WTC11 (cell line): ENCODE measurements at regions not wholly inside any gene's neighbourhood (a gene's known extent, or its start where the extent isn't known, plus 50 kb on each side); places are given as distances from the start of the nearest gene placed in this dataset.

Experiments used
- ATAC-seq: fragments of 200-7000 bp; cut with Tn5 transposase; 2 replicates; pipeline ENCODE4 v1.10.0; 2021; ENCODE audit warnings: mild to moderate bottlenecking, moderate library complexity
- CTCF ChIA-PET: fragments of 300-600 bp; sonication (Branson Sonifier 250); formaldehyde crosslinking; loops from one replicate; lab custom pipeline; 2021; ENCODE audit warnings: antibody characterized with exemption; lab: Charles Lee
- POLR2A ChIA-PET: fragments of 350-600 bp; sonication (Branson Sonifier 250); formaldehyde crosslinking; loops from one replicate; lab custom pipeline; 2021; ENCODE audit warnings: antibody characterized with exemption; lab: Charles Lee
- DNase-seq: peaks from one replicate; pipeline ENCODE4 v3.0.0; 2021; ENCODE audit warnings: low spot score
- H3K27ac Mint-ChIP-seq: 2 replicates; pipeline ENCODE4 v1.8.0; 2021; ENCODE audit warnings: mixed read lengths
- H3K27me3 Mint-ChIP-seq: 2 replicates; pipeline ENCODE4 v1.8.0; 2021; ENCODE audit warnings: low read depth, mild to moderate bottlenecking, moderate library complexity, mixed read lengths
- H3K36me3 Mint-ChIP-seq: 2 replicates; pipeline ENCODE4 v1.8.0; 2021; ENCODE audit warnings: mixed read lengths
- H3K4me1 Mint-ChIP-seq: 2 replicates; pipeline ENCODE4 v1.8.0; 2022; ENCODE audit warnings: mixed read lengths
- H3K4me3 Mint-ChIP-seq: 2 replicates; pipeline ENCODE4 v1.8.0; 2021; ENCODE audit warnings: mild to moderate bottlenecking, moderate library complexity, mixed read lengths
- H3K9me3 Mint-ChIP-seq: 2 replicates; pipeline ENCODE4 v1.8.0; 2021; ENCODE audit warnings: mixed read lengths
- CREM ChIP-seq: sonication (generic); formaldehyde crosslinking; IDR thresholded peaks from 2 replicates; pipeline ENCODE4 v1.8.1; 2022; ENCODE audit warnings: mild to moderate bottlenecking, missing genetic modification reagents, moderate library complexity
- E2F5 ChIP-seq: sonication (generic); formaldehyde crosslinking; IDR thresholded peaks from 2 replicates; pipeline ENCODE4 v1.8.1; 2022; ENCODE audit warnings: mild to moderate bottlenecking, moderate library complexity, missing genetic modification reagents
- ELF4 ChIP-seq: sonication (generic); formaldehyde crosslinking; IDR thresholded peaks from 2 replicates; pipeline ENCODE4 v1.8.1; 2022; ENCODE audit warnings: low read depth, mild to moderate bottlenecking, moderate library complexity, missing genetic modification reagents
- GTF2I ChIP-seq: fragments of 250-450 bp; sonication (Bioruptor Pico); conservative IDR thresholded peaks from 2 replicates; pipeline ENCODE4 v1.4.0; 2021; ENCODE audit warnings: mild to moderate bottlenecking
- HMGXB4 ChIP-seq: sonication (generic); formaldehyde crosslinking; IDR thresholded peaks from 2 replicates; pipeline ENCODE4 v1.8.1; 2023; ENCODE audit warnings: mild to moderate bottlenecking, moderate library complexity, missing genetic modification reagents
- IRF2 ChIP-seq: sonication (generic); formaldehyde crosslinking; IDR thresholded peaks from 2 replicates; pipeline ENCODE4 v1.8.0; 2022; ENCODE audit warnings: low read depth, missing genetic modification reagents, borderline replicate concordance
- MYBL2 ChIP-seq: sonication (generic); formaldehyde crosslinking; IDR thresholded peaks from 2 replicates; pipeline ENCODE4 v1.8.1; 2023; ENCODE audit warnings: mild to moderate bottlenecking, moderate library complexity, missing genetic modification reagents
- NFE2L1 ChIP-seq: sonication (generic); formaldehyde crosslinking; IDR thresholded peaks from 2 replicates; pipeline ENCODE4 v1.8.1; 2023; ENCODE audit warnings: missing genetic modification reagents
- NFYB ChIP-seq: sonication (generic); formaldehyde crosslinking; conservative IDR thresholded peaks from 2 replicates; pipeline ENCODE4 v1.8.0; 2022; ENCODE audit warnings: low read depth, missing genetic modification reagents
- NR3C1 ChIP-seq: sonication (generic); formaldehyde crosslinking; conservative IDR thresholded peaks from 2 replicates; pipeline ENCODE4 v1.8.1; 2023; ENCODE audit warnings: low read depth, mild to moderate bottlenecking, missing genetic modification reagents
- RORB ChIP-seq: fragments of 250-450 bp; sonication (Bioruptor Pico); IDR thresholded peaks from 2 replicates; pipeline ENCODE4 v1.9.0; 2021; ENCODE audit warnings: mild to moderate bottlenecking
- TEAD4 ChIP-seq: sonication (generic); formaldehyde crosslinking; IDR thresholded peaks from 2 replicates; pipeline ENCODE4 v1.8.0; 2022; ENCODE audit warnings: mild to moderate bottlenecking, missing genetic modification reagents
- ZMAT4 ChIP-seq: fragments of 250-450 bp; sonication (Bioruptor Pico); IDR thresholded peaks from 2 replicates; pipeline ENCODE4 v1.9.0; 2021; ENCODE audit warnings: mild to moderate bottlenecking
- ZNF121 ChIP-seq: sonication (generic); formaldehyde crosslinking; IDR thresholded peaks from 2 replicates; pipeline ENCODE4 v1.8.0; 2023; ENCODE audit warnings: missing genetic modification reagents
- ZNF138 ChIP-seq: sonication (generic); formaldehyde crosslinking; conservative IDR thresholded peaks from 2 replicates; pipeline ENCODE4 v1.8.1; 2022; ENCODE audit warnings: mild to moderate bottlenecking, moderate library complexity, missing genetic modification reagents
- ZNF263 ChIP-seq: sonication (generic); formaldehyde crosslinking; IDR thresholded peaks from 2 replicates; pipeline ENCODE4 v1.8.1; 2022; ENCODE audit warnings: low read depth, mild to moderate bottlenecking, moderate library complexity, missing genetic modification reagents
- ZNF281 ChIP-seq: sonication (generic); formaldehyde crosslinking; IDR thresholded peaks from 2 replicates; pipeline ENCODE4 v1.8.0; 2023; ENCODE audit warnings: mild to moderate bottlenecking, missing genetic modification reagents
- ZNF317 ChIP-seq: sonication (generic); formaldehyde crosslinking; IDR thresholded peaks from 2 replicates; pipeline ENCODE4 v1.8.1; 2023; ENCODE audit warnings: low read depth, mild to moderate bottlenecking, moderate library complexity, missing genetic modification reagents, borderline replicate concordance
- ZNF416 ChIP-seq: fragments of 250-450 bp; sonication (Bioruptor Pico); IDR thresholded peaks from 2 replicates; pipeline ENCODE4 v1.9.0; 2021; ENCODE audit warnings: mild to moderate bottlenecking, inconsistent platforms
- TF ChIP-seq, protein P1 (sequence below): sonication (generic); formaldehyde crosslinking; IDR thresholded peaks from 2 replicates; pipeline ENCODE4 v1.8.1; 2023; ENCODE audit warnings: mild to moderate bottlenecking, missing genetic modification reagents, moderate library complexity
- TF ChIP-seq, protein P2 (sequence below): sonication (generic); formaldehyde crosslinking; IDR thresholded peaks from 2 replicates; pipeline ENCODE4 v1.8.1; 2023; ENCODE audit warnings: mild to moderate bottlenecking, missing genetic modification reagents, moderate library complexity
- TF ChIP-seq, protein P3 (sequence below): sonication (generic); formaldehyde crosslinking; IDR thresholded peaks from 2 replicates; pipeline ENCODE4 v1.8.0; 2022; ENCODE audit warnings: mild to moderate bottlenecking, missing genetic modification reagents
- TF ChIP-seq, protein P4 (sequence below): sonication (generic); formaldehyde crosslinking; conservative IDR thresholded peaks from 2 replicates; pipeline ENCODE4 v1.8.1; 2023; ENCODE audit warnings: mild to moderate bottlenecking, low read depth, missing genetic modification reagents, moderate library complexity

GRCh38 chr13:93045836-93046235 is 180.8 kb upstream of the GPC6 start:
- Mint-ChIP-seq H3K4me3 (no peak overlapping the region), H3K4me1 (peaks cover 8% of the 10 kb centered on the region), H3K36me3 (no peaks in the 10 kb centered on the region), H3K27me3 (no peaks in the 10 kb centered on the region; the same call in 1 of the 2 replicates), H3K27ac (no peak overlapping the region), H3K9me3 (0 out of 2 replicates have a peak, but pooled peaks cover 4% of the 10 kb centered on the region)
- TF ChIP-seq NR3C1 (CRISPR knock-in tag) (no peak), CREM (CRISPR knock-in tag) (no peak), ZMAT4 (CRISPR knock-in tag) (no peak), ZNF263 (no peak), ZNF121 (CRISPR knock-in tag) (no peak), ZNF281 (CRISPR knock-in tag) (no peak), NFE2L1 (CRISPR knock-in tag) (no peak), HMGXB4 (CRISPR knock-in tag) (no peak), ZNF317 (no peak), GTF2I (CRISPR knock-in tag) (no peak), NFYB (CRISPR knock-in tag) (no peak), E2F5 (CRISPR knock-in tag) (no peak), RORB (CRISPR knock-in tag) (no peak), ELF4 (CRISPR knock-in tag) (no peak), ZNF416 (no peak)
- TF ChIP-seq, protein P1, sequence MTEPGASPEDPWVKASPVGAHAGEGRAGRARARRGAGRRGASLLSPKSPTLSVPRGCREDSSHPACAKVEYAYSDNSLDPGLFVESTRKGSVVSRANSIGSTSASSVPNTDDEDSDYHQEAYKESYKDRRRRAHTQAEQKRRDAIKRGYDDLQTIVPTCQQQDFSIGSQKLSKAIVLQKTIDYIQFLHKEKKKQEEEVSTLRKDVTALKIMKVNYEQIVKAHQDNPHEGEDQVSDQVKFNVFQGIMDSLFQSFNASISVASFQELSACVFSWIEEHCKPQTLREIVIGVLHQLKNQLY = no peak
- TF ChIP-seq, protein P2, sequence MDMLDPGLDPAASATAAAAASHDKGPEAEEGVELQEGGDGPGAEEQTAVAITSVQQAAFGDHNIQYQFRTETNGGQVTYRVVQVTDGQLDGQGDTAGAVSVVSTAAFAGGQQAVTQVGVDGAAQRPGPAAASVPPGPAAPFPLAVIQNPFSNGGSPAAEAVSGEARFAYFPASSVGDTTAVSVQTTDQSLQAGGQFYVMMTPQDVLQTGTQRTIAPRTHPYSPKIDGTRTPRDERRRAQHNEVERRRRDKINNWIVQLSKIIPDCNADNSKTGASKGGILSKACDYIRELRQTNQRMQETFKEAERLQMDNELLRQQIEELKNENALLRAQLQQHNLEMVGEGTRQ = no peak
- TF ChIP-seq, protein P3, sequence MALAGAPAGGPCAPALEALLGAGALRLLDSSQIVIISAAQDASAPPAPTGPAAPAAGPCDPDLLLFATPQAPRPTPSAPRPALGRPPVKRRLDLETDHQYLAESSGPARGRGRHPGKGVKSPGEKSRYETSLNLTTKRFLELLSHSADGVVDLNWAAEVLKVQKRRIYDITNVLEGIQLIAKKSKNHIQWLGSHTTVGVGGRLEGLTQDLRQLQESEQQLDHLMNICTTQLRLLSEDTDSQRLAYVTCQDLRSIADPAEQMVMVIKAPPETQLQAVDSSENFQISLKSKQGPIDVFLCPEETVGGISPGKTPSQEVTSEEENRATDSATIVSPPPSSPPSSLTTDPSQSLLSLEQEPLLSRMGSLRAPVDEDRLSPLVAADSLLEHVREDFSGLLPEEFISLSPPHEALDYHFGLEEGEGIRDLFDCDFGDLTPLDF = no peak
- no peak for ATAC-seq
- DNase-seq = no peak
- ChIA-PET POLR2A (no interaction called here), CTCF (no interaction called here)

GRCh38 chr13:93055233-93055632 is 171.4 kb upstream of the GPC6 start:
- H3K36me3 Mint-ChIP-seq = no peaks in the 10 kb centered on the region
- no peak for DNase-seq
- H3K27me3 Mint-ChIP-seq = no peaks in the 10 kb centered on the region
- H3K4me3 Mint-ChIP-seq = no peak overlapping the region
- no peak for ATAC-seq
- H3K4me1 Mint-ChIP-seq = no peaks in the 10 kb centered on the region
- POLR2A ChIA-PET = no interaction called here
- CTCF ChIA-PET = no interaction called here
- no peak overlapping the region for H3K27ac Mint-ChIP-seq
- TF ChIP-seq TEAD4 = no peak
- TF ChIP-seq, protein P4, sequence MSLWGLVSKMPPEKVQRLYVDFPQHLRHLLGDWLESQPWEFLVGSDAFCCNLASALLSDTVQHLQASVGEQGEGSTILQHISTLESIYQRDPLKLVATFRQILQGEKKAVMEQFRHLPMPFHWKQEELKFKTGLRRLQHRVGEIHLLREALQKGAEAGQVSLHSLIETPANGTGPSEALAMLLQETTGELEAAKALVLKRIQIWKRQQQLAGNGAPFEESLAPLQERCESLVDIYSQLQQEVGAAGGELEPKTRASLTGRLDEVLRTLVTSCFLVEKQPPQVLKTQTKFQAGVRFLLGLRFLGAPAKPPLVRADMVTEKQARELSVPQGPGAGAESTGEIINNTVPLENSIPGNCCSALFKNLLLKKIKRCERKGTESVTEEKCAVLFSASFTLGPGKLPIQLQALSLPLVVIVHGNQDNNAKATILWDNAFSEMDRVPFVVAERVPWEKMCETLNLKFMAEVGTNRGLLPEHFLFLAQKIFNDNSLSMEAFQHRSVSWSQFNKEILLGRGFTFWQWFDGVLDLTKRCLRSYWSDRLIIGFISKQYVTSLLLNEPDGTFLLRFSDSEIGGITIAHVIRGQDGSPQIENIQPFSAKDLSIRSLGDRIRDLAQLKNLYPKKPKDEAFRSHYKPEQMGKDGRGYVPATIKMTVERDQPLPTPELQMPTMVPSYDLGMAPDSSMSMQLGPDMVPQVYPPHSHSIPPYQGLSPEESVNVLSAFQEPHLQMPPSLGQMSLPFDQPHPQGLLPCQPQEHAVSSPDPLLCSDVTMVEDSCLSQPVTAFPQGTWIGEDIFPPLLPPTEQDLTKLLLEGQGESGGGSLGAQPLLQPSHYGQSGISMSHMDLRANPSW = no peak
- no peak for TF ChIP-seq MYBL2 (CRISPR knock-in tag)
- TF ChIP-seq ZNF138 (CRISPR knock-in tag) = no peak
- no peak for TF ChIP-seq IRF2 (CRISPR knock-in tag)
- no peak for TF ChIP-seq ELF4 (CRISPR knock-in tag)
- peaks cover 5% of the 10 kb centered on the region; the same call in 1 of the 2 replicates for H3K9me3 Mint-ChIP-seq
